Germinal center (tissue), 1 donor: ENCODE measurements at regions not wholly inside any gene's neighbourhood (a gene's known extent, or its start where the extent isn't known, plus 50 kb on each side); places are given as distances from the start of the nearest gene placed in this dataset.

Source experiments
- DNase-seq: peaks from one replicate; pipeline ENCODE4 v3.0.0; 2012; ENCODE audit warnings: mixed read lengths, low spot score

DNA sequence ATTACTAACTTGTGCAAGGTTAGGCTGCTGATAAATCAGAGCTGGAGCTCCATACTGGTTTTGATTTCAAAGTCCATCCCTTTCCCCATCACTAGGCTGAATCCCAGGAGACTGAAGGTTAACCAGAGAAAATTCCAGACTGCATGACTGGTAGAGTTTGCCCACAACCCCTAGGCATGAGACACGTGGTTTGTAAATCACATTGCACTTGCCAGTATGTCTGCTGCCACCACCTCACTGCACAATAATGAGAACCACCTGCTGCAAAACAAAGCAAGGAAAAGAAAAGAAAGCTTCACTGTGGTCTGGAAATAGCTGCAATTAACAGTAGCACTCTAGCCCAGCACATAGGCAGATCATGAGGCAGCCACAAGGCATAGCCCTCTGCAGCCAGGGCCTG lies 67.6 kb upstream of the NTM start:
- no peak for DNase-seq

DNA sequence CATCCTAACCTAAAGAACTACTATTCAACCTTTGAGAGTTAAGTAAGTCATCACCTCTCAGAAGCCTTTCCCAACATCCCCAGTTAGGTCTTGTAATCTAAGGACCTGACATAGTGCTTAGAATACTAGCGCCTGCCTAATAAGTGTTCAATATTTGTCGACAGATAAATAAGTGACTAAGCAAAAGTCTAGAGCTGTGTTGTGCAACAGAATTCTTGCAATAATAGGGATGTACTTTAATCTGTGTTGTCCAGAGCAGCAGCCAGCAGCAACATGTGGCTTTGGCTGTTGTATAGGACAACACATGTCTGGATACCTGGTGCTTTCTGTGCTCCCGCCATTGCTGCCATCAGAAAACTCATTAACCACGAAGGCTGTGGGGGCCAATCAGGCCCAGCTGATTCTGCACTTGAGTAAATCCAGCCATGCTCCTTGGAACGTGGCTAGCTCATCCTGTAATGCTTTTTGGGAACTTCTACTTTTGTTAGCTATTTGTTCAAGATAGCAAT lies 66.8 kb upstream of the NTM start:
- no peak for DNase-seq

DNA sequence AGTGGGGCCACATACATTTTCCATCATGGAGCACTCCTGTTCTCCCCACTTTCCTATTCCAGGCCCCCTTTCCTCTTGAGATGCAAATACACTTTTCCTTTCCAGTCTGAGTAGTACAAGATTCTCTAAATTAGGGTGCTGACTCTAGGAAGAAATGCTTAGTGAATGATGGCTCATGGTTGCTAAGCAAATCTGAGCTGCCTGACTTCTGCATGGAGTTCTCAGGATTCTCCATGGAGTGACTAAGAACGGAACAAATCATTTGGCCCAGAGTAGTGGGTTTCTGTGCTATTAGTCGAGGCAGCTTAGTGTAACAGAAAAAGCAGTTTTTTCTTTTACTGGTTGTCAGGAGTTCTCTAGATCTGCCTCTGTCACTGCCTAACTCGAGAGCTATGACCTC lies 65.4 kb upstream of the NTM start:
- no peak for DNase-seq

DNA sequence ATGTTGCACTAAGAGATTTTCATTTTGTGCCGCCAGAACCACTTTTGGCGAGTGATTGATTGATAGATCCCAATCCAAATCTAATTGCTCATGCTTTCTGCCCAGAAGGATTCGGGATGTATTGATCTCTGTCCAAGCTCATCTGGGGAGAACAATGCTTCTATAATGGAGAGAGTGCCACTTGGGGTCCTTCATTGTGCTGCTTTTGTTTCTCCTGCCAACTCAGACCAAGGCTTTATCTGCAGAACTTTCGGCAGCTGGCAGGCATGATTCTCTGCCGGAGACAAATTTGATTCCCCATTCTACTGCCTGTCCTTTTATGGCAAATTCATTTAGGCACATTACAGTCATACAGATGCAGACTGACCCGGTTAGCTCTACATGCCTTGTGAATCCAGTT lies 62.9 kb upstream of the NTM start:
- DNase-seq = no peak

DNA sequence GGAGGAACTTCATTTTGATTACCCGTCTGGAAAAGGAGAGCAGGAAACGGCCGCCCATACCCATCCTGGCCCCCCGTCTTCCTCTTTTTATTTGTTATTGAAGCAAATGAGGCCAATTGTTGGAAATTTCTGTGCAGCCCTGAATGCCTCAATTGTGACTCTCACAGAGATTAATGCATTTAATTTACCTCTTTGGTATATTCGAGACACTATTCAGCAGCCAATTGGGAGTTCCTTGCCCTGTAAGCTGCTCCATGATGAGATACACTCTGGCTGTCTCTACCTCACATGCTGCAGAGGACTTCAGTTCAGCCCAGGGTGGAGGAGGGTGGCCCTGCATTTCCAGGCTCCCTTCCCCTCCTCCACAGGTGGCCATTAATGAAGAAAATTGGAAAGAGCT lies 60.6 kb upstream of the NTM start:
- DNase-seq = no peak

DNA sequence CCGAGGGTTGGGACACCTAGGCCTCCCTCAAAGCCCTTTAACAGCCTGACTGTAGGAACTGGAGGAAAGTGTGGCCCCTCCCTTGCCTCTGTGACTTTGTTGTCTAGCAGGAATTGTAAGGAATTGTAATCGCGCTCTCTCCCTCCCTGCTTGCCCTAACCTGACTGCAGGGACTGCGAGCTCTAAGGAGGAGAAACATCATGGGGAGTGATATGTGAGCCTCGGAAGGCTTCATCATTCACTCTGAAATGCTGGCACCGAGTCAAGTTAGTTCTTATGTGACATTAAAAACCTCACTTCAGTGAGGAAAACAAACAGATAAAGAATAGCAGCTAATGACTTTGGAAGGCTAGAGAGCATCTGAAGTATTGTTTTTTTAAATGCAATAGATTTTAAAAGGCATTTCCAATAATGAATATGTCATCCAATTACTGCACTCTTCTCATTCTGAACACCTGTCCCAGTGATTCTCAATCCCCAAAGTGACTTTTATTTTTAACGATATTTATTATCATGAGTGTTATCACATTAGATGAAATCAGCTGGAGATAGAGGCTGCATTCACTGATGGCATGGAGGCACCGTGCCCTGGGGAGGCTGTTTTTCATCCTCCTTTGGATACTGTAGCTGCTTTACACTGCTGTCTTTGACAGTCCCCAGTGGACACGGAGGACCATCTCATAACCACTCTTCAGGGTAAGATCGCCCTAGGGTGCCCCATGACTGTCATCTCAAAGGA lies 58.5 kb upstream of the NTM start:
- no peak for DNase-seq
